HCT116 (cell line): ENCODE measurements at regions not wholly inside any gene's neighbourhood (a gene's known extent, or its start where the extent isn't known, plus 50 kb on each side); places are given as distances from the start of the nearest gene placed in this dataset.

Experiments
- ATAC-seq: fragments of 200-7000 bp; cut with Tn5 transposase; 2 replicates; pipeline ENCODE4 v1.9.1; 2020; ENCODE audit warnings: mild to moderate bottlenecking, moderate library complexity
- BruUV-seq: library from RNA; stranded (reverse); fragments of 400-500 nt; replicated peaks from 2 replicates; lab custom pipeline; 2021; lab: Mats Ljungman, UMichigan
- CTCF ChIA-PET: fragments of 300-600 bp; sonication (Branson Sonifier 250); formaldehyde crosslinking; loops from one replicate; lab custom pipeline; 2021; ENCODE audit warnings: antibody characterized with exemption; lab: Charles Lee
- POLR2A ChIA-PET: fragments of 300-600, 350-600 bp; sonication (Branson Sonifier 250); formaldehyde crosslinking; loops from one replicate; lab custom pipeline; 2021; ENCODE audit warnings: antibody characterized with exemption; lab: Charles Lee
- RAD21 ChIA-PET, 2 experiments: fragments of 300-600 bp; sonication (Branson Sonifier 250); formaldehyde crosslinking; loops; one replicate each; lab custom pipeline; 2023; ENCODE audit warnings: low total read pairs in 2 of 2; ENCODE audit not compliant: uncharacterized antibody in 2 of 2, unreplicated experiment in 2 of 2, low non-redundant PET in 1 of 2; lab: Charles Lee
- DNase-seq: peaks from one replicate; pipeline ENCODE4 v3.0.0-alpha.2; 2010; ENCODE audit warnings: low read depth, low spot score
- H2AFZ ChIP-seq: fragments of 200-600 bp; shearing (Covaris generic), sonication (generic); 2 replicates; pipeline ENCODE4 v1.6.1; 2017; ENCODE audit warnings: low read depth, mixed run types, mixed read lengths, antibody characterized with exemption, low read length; ENCODE audit not compliant: poor library complexity, severe bottlenecking
- H3K27ac ChIP-seq: 2 replicates; pipeline ENCODE4 v1.5.1; 2012; ENCODE audit warnings: low read depth, low read length
- H3K27me3 ChIP-seq: fragments of 200-600 bp; sonication (generic); 2 replicates; pipeline ENCODE4 v1.6.1; 2016; ENCODE audit warnings: mixed run types, low read length, mixed read lengths; ENCODE audit not compliant: insufficient read depth
- H3K36me3 ChIP-seq, 2 experiments: fragments of 200-500 bp in 1 of 2; fragments of 200-600 bp in 1 of 2; sonication (Bioruptor generic) in 1 of 2; sonication (generic) in 1 of 2; 2 replicates each; pipeline versions ENCODE4 v1.5.1 to v1.6.1; 2014 to 2016; ENCODE audit warnings: low read length in 2 of 2, inconsistent platforms in 1 of 2, mixed read lengths in 1 of 2, mixed run types in 1 of 2; ENCODE audit not compliant: insufficient read depth in 2 of 2, control insufficient read depth in 1 of 2
- H3K4me1 ChIP-seq, 2 experiments: fragments of 200-600 bp in 1 of 2; sonication (generic) in 1 of 2; 2 replicates each; pipeline versions ENCODE4 v1.5.1 to v1.6.1; 2012 to 2017; ENCODE audit warnings: low read length in 2 of 2, inconsistent platforms in 1 of 2, mild to moderate bottlenecking in 1 of 2, mixed read lengths in 1 of 2, mixed run types in 1 of 2, moderate library complexity in 1 of 2; ENCODE audit not compliant: insufficient read depth in 2 of 2, control insufficient read depth in 1 of 2
- H3K4me2 ChIP-seq: fragments of 200-600 bp; sonication (generic); 2 replicates; pipeline ENCODE4 v1.6.1; 2017; ENCODE audit warnings: mixed run types, low read length, mixed read lengths
- H3K4me3 ChIP-seq, 2 experiments: fragments of 200-600 bp in 1 of 2; sonication (generic) in 1 of 2; replicated peaks in 1 of 2; 2 replicates each; pipeline ENCODE4 v1.5.1; 2011 to 2016; ENCODE audit warnings: low read length in 2 of 2, control low read depth in 1 of 2, low read depth in 1 of 2, mild to moderate bottlenecking in 1 of 2, mixed read lengths in 1 of 2, mixed run types in 1 of 2
- H3K79me2 ChIP-seq: fragments of 200-600 bp; sonication (generic); 2 replicates; pipeline ENCODE4 v1.6.1; 2017; ENCODE audit warnings: mild to moderate bottlenecking, mixed run types, low read length, moderate library complexity, mixed read lengths; ENCODE audit not compliant: insufficient read depth
- H3K9ac ChIP-seq: fragments of 200-600 bp; sonication (generic); 2 replicates; pipeline ENCODE4 v1.6.1; 2016; ENCODE audit warnings: low read length, mixed read lengths
- H3K9me2 ChIP-seq: fragments of 200-600 bp; sonication (generic), shearing (Covaris generic); 2 replicates; pipeline ENCODE4 v1.6.1; 2017; ENCODE audit warnings: mixed run types, mild to moderate bottlenecking, moderate library complexity; ENCODE audit not compliant: insufficient read depth
- H3K9me3 ChIP-seq, 2 experiments: fragments of 200-500 bp in 1 of 2; fragments of 200-600 bp in 1 of 2; sonication (Bioruptor generic) in 1 of 2; sonication (generic) in 1 of 2; 2 replicates each; pipeline ENCODE4 v1.6.1; 2014 to 2017; ENCODE audit warnings: low read length in 2 of 2, mixed read lengths in 2 of 2, inconsistent platforms in 1 of 2, low read depth in 1 of 2, mild to moderate bottlenecking in 1 of 2, mixed run types in 1 of 2, moderate library complexity in 1 of 2; ENCODE audit not compliant: control insufficient read depth in 1 of 2, insufficient read depth in 1 of 2
- H4K20me1 ChIP-seq: fragments of 200-600 bp; sonication (generic), shearing (Covaris generic); 2 replicates; pipeline ENCODE4 v1.6.1; 2017; ENCODE audit warnings: mixed run types, mild to moderate bottlenecking, moderate library complexity; ENCODE audit not compliant: insufficient read depth
- ATF3 ChIP-seq: IDR thresholded peaks from 2 replicates; pipeline ENCODE4 v1.6.1; 2012
- CBX3 ChIP-seq: IDR thresholded peaks from 2 replicates; pipeline ENCODE4 v1.6.1; 2012; ENCODE audit warnings: low read depth
- EGR1 ChIP-seq: IDR thresholded peaks from 2 replicates; pipeline ENCODE4 v1.6.1; 2012; ENCODE audit warnings: low read depth
- ELF1 ChIP-seq: IDR thresholded peaks from 2 replicates; pipeline ENCODE4 v1.6.1; 2012; ENCODE audit warnings: low read depth, borderline replicate concordance
- JUND ChIP-seq: IDR thresholded peaks from 2 replicates; pipeline ENCODE4 v1.6.1; 2012
- MAX ChIP-seq: IDR thresholded peaks from 2 replicates; pipeline ENCODE4 v1.6.1; 2012
- POLR2A ChIP-seq: IDR thresholded peaks from 2 replicates; pipeline ENCODE4 v1.7.0; 2011; ENCODE audit warnings: borderline replicate concordance; ENCODE audit not compliant: insufficient read depth, insufficient read length; ENCODE audit errors: extremely low read depth
- POLR2AphosphoS5 ChIP-seq: IDR thresholded peaks from 2 replicates; pipeline ENCODE4 v1.6.1; 2011; ENCODE audit warnings: mild to moderate bottlenecking, low read depth, low read length, moderate library complexity
- RAD21 ChIP-seq: IDR thresholded peaks from 2 replicates; pipeline ENCODE4 v1.6.1; 2012; ENCODE audit warnings: low read depth, mild to moderate bottlenecking
- SP1 ChIP-seq: IDR thresholded peaks from 2 replicates; pipeline ENCODE4 v1.6.1; 2012; ENCODE audit warnings: low read depth
- YY1 ChIP-seq: IDR thresholded peaks from 2 replicates; pipeline ENCODE4 v1.6.1; 2011; ENCODE audit warnings: low read length, low read depth, moderate library complexity, mild to moderate bottlenecking; ENCODE audit not compliant: insufficient replicate concordance; ENCODE audit errors: extremely low read depth
- ZNF274 ChIP-seq: fragments of 200-500 bp; sonication (Bioruptor generic); IDR thresholded peaks from 2 replicates; pipeline ENCODE4 v1.6.1; 2014; ENCODE audit warnings: mild to moderate bottlenecking, low read depth, low read length, inconsistent platforms
- intact Hi-C: fragments of 100-400 bp; cut with micrococcal nuclease; formaldehyde crosslinking; loops from 2 replicates; pipeline ENCODE4 v1.10.0; 2022

- no peak overlapping the region for H3K9ac ChIP-seq
- TF ChIP-seq RAD21 (no peak), MAX (no peak), POLR2A (no peak), YY1 (no peak), ELF1 (no peak), EGR1 (no peak), SP1 (no peak), JUND (no peak), POLR2AphosphoS5 (no peak), ATF3 (no peak), ZNF274 (no peak)
- no peaks in the 10 kb centered on the region for H3K27me3 ChIP-seq
- no TSS peak for BruUV-seq
- no peaks in the 10 kb centered on the region for H3K9me3 ChIP-seq
- intact Hi-C loops, result loop anchor here (10.0 kb wide), 2 partner anchors 164 to 284 kb away; no protein-coding TSS in a partner anchor
- DNase-seq (no peak), ATAC-seq (no peak)
- peaks cover 0 to 9% of the 10 kb centered on the region in 2 experiments; a peak in 2 of 4 replicates for H3K4me1 ChIP-seq
- no peak overlapping the region for H3K4me3 ChIP-seq
- no peaks in the 10 kb centered on the region for H3K36me3 ChIP-seq
- no peak overlapping the region for H3K27ac ChIP-seq
- H3K9me2 ChIP-seq, result no peaks in the 10 kb centered on the region
- POLR2A ChIA-PET, result no interaction called here
- CTCF ChIA-PET, result no interaction called here
- H4K20me1 ChIP-seq, result no peaks in the 10 kb centered on the region
- H3K79me2 ChIP-seq, result no peaks in the 10 kb centered on the region
- RAD21 ChIA-PET, result no interaction called here
- no peak overlapping the region for H3K4me2 ChIP-seq
- H2AFZ ChIP-seq, result no peak overlapping the region
Measured at GRCh38 chr1:87958716-87959115, 630.0 kb downstream of the LMO4 start.

- Histone ChIP-seq H3K27me3 (no peaks in the 10 kb centered on the region), H3K4me2 (no peak overlapping the region), H3K9me3 (no peaks in the 10 kb centered on the region), H3K4me3 (no peak overlapping the region), H3K9ac (no peak overlapping the region), H3K79me2 (no peaks in the 10 kb centered on the region), H4K20me1 (no peaks in the 10 kb centered on the region), H3K27ac (no peak overlapping the region), H3K9me2 (no peaks in the 10 kb centered on the region), H3K36me3 (no peaks in the 10 kb centered on the region), H3K4me1 (peaks cover 0 to 9% of the 10 kb centered on the region in 2 experiments; a peak in 2 of 4 replicates), H2AFZ (no peak overlapping the region)
- ChIA-PET CTCF (no interaction called here), RAD21 (no interaction called here), POLR2A (no interaction called here)
- DNase-seq (no peak), ATAC-seq (no peak)
- BruUV-seq, result no TSS peak
- TF ChIP-seq CBX3 (no peak), POLR2A (no peak)
- intact Hi-C loops, result loop anchor here (10.0 kb wide), 2 partner anchors 164 to 284 kb away; no protein-coding TSS in a partner anchor
Measured at GRCh38 chr1:87959236-87959635, 630.6 kb downstream of the LMO4 start.
